ENCODE measurements at regions not wholly inside any gene's neighbourhood (a gene's known extent, or its start where the extent isn't known, plus 50 kb on each side); places are given as distances from the start of the nearest gene placed in this dataset.

DNA sequence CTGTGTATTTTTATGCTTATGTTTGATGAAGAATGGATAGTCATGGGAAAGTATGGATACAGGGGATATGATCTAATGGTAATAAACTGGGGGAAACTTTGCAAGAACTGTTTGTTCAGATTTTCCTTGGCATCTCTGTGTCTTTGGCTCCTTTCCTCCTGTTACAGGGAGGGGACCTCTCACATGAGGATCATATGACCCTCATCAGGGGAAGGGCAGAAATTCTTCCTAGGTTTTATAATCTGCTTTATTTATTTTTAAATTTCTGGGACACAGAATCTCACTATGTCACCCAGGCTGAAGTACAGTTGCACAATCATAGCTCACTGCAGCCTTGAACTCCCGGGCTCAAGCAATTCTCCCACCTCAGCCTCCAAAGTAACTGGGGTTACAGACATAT lies 526.5 kb downstream of the CCER1 start:
- TF ChIP-seq POLR2A (IDR thresholded peaks at IDR 0.05) (no peak), POLR2AphosphoS5 (IDR thresholded peaks at IDR 0.05) (no peak)
- TF ChIP-seq, protein P1, sequence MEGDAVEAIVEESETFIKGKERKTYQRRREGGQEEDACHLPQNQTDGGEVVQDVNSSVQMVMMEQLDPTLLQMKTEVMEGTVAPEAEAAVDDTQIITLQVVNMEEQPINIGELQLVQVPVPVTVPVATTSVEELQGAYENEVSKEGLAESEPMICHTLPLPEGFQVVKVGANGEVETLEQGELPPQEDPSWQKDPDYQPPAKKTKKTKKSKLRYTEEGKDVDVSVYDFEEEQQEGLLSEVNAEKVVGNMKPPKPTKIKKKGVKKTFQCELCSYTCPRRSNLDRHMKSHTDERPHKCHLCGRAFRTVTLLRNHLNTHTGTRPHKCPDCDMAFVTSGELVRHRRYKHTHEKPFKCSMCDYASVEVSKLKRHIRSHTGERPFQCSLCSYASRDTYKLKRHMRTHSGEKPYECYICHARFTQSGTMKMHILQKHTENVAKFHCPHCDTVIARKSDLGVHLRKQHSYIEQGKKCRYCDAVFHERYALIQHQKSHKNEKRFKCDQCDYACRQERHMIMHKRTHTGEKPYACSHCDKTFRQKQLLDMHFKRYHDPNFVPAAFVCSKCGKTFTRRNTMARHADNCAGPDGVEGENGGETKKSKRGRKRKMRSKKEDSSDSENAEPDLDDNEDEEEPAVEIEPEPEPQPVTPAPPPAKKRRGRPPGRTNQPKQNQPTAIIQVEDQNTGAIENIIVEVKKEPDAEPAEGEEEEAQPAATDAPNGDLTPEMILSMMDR (IDR thresholded peaks at IDR 0.05): no peak

Measured in transverse colon (tissue), 4 donors.